ENCODE measurements at regions not wholly inside any gene's neighbourhood (a gene's known extent, or its start where the extent isn't known, plus 50 kb on each side); places are given as distances from the start of the nearest gene placed in this dataset.

GRCh38 chr1:14334336-14335176 is 263.9 kb upstream of the KAZN start:
- TF ChIP-seq CTCF (conservative IDR thresholded peaks at IDR 0.05; ENCODE audit: low read depth, low read length) (no peak), EZH2 (IDR thresholded peaks at IDR 0.05; ENCODE audit: borderline replicate concordance, low read depth, low read length, poor library complexity, severe bottlenecking) (no peak)

Measured in A673 (cell line).